ENCODE measurements at regions not wholly inside any gene's neighbourhood (a gene's known extent, or its start where the extent isn't known, plus 50 kb on each side); places are given as distances from the start of the nearest gene placed in this dataset.
"Not testable (repeated sequence)": the region's sequence is repeated elsewhere in the genome, so short reads cannot be mapped to it uniquely, and the experiment has no call there.

DNA sequence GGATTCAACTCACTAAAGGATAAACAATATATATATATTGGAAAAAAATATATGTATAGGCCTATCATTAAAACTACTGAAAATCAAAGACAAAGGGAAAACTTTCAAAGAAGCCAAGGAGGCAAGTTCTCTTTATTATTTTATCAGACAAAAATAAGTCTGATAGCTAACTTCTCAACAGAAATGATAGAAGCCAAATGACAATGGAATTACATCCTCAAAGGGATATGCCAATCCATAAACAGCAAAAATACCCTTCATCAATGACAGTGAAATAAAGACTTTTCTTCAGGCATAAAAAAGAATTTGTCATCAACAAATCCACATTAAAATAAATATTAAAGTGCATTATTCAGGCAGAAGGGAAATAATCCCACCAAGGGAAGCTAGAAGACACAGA, 393.4 kb downstream of the ZFHX3 start:
- DNase-seq: no peak

DNA sequence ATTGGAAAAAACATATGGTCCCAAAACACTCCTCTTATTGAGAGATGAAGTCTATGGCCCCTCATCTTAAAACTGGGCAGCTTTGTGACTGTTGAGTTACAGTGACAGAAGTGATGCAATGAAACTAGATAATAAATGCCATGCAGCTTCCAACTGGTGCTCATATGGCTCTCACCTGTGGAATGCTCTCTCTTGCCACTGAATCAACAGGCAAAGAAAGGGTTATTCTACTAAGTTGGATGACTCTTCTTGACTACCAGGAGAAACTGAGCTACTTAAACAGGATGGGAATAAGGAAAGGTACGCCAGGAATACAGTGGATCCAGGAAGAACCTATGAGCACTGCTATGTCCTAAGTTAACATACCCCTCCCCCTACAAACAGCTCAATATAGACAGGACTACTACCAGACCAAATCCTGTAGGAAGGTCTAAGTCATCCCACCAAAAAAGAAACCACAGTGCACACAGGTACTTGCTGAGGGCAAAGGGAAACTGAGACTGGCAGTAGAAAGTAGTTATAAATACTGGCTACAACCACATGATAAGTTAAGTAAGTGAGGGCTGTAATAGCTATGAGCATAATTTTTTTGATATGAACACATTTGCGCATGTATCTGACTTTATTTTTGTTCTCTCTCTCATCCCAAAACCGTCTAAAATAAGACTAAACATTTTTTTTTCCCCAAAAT, 398.5 kb downstream of the ZFHX3 start:
- no peak for DNase-seq

DNA sequence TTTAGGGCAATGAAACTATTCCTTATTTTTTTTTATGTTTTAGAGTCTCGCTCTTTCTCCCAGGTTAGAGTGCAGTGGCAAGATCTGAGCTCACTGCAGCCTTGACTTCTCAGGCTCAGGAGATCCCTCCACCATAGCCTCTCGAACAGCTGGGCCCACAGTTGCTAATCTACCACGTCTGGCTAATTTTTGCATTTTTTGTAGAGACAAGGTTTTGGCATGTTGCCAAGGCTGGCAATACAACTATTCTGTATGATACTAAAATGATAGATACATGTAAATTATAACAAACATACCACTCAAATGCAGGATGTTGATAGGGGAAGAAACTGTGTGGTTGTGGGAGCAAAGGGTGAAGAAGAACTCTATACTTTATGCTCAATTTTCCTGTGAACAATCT, 401.3 kb downstream of the ZFHX3 start:
- DNase-seq: no peak

DNA sequence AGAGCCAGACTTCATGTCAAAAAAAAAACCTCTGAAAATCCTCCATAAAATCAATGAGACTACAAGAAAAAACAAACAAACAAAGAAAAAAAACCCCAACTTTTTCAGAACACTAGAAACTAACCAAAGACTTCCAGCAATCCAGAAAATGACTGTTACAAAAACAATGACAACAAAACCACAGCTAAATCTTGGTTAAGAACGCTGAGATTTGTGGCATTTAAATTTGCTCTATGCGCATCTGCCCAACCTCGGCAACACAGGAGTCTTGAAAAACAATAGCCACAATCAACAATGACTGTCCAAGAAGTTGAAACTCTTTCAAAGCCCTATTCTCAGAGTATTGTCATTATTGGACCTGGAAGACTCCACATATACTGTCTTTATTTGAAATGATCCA, 402.4 kb downstream of the ZFHX3 start:
- DNase-seq: no peak

DNA sequence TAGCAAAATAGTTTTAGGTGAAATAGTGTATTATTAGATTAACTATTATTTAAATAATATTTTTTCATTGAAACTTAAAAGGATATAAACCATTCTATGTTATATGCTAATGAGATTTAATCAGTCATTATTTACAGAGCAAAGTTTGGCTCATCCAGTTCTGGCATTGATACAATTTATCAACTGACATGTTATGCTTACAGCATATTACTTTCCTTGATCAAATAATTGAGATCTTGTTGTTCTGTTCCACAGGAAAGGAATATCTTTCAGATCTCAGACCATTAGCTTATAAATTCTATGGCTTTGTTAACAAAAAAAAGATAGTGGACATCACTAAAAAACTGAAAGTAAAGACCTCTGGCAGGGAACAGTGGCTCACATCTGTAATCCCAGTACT, 403.0 kb downstream of the ZFHX3 start:
- DNase-seq: no peak

DNA sequence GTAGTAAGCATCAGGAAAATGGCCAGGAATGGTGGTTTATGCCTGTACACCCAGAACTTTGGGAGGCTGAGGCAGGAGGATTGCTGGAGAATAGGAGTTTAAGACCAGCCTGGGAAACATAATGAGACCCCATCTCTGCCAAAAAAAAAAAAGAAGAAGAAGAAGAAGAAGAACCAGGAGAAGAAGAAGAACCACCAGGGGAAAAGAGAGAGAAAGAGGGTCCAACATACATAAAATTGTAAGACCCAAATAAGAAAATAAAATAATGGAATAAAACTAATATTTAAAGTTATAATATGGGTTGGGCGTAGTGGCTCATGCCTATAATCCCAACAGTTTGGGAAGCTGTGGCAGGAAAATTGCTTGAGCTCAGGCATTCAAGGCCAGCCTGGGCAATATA, 408.4 kb downstream of the ZFHX3 start:
- DNase-seq: no peak

DNA sequence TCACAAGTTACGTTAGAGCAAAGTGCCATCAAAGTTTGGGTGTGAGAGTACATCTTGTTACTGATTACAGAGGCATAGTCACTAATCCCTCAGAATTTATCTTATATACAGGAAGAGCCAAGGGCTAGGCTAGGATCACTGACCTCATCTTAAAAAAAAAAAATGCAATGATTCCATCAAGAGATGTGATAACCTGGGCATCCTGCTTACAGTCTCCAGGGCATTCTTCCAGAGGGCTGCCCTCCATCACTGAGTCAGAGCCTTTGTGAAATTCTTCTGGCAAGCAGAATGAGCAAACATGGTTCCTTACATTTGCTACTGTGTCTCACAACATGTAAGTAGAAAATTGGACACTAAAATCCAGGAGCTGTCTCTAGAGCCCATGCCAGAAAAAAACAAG, 410.6 kb downstream of the ZFHX3 start:
- DNase-seq: no peak

DNA sequence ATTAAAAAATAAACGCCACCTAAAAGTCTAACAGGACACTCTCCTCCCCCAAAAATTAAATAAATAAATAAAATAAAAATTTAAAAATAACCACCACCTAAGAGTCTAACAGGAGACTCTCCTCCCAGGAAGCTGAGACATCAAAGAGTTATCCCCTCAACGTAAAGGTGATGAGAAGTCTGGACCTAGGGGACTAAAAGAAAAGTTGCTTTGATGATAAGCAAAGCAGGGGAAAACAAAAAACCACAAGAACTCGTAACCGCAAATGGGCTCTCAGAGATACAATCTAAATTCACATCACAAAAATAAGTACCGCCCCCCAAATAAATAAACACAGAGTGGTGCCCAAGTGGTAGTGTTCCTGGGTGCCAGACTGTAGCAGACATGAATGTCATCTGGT, 412.2 kb downstream of the ZFHX3 start:
- no peak for DNase-seq

DNA sequence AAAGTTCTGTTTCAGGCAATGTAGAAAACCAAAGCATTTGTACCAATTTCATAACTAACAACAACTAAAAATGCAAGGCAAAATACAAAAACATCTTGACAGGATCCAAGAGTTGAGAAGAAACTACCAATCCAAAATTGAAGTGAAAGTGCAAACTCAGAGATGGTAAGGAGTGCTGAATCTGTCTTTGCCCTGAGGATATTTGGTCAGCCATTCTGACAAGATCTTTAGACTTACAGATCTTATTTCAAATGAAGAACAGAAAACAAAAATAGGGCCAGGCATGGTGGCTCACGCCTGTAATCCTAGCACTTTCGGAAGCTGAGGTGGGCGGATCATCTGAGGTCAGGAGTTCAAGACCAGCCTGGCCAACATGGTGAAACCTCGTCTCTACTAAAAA, 412.8 kb downstream of the ZFHX3 start:
- DNase-seq: no peak

DNA sequence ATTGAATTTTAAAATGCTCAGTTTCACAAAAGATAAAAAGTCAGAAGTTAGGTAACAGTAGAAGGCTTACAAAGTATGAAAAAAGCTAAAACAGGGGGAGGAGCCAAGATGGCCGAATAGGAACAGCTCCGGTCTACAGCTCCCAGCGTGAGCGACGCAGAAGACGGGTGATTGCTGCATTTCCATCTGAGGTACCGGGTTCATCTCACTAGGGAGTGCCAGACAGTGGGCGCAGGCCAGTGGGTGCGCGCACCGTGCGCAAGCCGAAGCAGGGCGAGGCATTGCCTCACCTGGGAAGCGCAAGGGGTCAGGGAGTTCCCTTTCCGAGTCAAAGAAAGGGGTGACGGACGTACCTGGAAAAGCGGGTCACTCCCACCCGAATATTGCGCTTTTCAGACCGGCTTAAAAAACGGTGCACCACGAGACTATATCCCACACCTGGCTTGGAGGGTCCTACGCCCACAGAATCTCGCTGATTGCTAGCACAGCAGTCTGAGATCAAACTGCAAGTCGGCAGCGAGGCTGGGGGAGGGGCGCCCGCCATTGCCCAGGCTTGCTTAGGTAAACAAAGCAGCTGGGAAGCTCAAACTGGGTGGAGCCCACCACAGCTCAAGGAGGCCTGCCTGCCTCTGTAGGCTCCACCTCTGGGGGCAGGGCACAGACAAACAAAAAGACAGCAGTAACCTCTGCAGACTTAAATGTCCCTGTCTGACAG, 420.6 kb downstream of the ZFHX3 start:
- not testable (repeated sequence) for DNase-seq

DNA sequence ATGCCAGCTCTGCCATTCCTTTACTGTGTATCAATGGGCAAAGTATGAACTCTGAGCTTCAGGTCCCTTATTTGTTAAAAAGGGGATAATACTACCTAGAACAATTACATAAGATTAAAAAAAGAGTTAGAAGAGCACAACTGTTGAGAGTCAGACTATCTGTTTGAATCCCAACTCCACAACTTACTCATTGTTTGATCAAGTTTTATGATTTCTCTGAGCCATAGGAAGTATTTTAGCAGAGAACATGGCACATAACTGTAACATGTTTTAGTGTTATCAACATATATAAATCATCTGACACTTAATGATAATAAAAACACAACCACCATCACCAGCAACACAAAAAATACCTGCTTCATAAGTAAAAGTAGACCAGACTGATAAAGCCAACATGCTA, 421.3 kb downstream of the ZFHX3 start:
- DNase-seq: no peak

DNA sequence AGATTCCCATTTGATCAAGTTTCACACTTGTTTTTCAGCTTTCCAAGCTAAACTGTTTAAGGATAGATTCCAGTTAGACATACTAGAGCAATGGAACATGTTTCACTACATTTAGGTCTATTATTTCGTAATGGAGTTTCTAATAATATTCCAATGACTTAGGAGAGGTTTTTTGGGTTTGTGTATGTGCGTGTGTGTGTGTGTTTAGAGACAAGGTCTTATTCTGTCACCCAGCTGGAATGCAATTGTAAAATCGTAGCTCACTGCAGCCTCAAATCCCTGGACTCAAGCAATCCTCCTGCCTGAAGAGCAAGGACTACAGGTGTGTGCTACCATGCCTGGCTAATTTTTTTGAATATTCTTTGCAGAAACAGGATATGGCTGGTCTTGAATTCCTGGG, 426.3 kb downstream of the ZFHX3 start:
- no peak for DNase-seq

DNA sequence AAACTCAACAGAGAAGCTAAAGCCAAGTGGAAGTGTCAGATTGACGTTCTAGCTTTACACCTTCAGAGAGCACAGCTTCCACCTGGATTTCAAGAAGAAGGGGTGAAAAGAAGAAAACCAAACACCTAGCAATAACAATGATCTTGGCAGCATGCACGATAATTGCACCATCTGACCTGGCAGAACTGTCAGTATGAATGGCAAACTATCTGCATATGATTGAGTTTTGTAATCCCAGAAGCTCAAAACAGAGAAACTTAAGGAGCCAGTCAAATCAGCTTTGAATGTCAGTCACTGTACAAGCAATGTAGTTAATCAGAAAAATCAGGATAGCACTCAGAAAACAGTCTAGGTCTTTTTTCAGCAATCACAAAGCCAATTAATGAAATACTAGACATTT, 427.1 kb downstream of the ZFHX3 start:
- no peak for DNase-seq

DNA sequence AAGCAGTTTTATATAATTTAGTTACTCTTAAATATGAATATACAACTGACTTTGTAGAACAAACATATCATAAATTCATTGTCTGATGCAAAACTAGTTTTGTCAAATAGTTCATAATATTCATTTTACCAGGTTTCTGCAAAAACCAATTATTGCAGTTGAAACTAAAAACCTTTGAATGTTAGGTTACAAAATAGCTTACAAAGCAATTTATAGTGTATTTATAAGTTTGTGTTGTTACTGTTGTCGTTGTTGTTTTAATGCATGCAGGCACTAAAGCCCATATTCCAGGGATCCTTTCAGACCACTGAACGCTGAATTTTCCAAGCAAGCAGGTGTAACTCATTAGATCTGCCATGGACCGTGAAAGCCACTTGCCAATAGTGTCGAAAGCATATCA, 427.6 kb downstream of the ZFHX3 start:
- no peak for DNase-seq

DNA sequence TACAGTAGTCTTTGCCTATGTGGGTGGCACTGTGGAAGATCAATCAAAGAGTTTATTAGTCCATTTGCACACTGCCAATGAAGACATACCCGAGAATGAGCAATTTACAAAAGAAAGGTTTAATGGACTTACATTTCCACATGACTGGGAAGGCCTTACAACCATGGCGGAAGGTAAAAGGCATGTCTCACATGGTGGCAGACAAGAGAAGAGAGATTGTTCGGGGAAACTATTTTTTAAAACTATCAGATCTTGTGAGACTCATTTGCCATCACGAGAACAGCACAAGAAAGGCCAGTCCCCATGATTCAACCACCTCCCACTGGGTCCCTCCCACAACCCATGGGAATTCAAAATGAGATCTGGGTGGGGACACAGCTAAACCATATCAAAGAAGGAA, 432.1 kb downstream of the ZFHX3 start:
- no peak for DNase-seq

DNA sequence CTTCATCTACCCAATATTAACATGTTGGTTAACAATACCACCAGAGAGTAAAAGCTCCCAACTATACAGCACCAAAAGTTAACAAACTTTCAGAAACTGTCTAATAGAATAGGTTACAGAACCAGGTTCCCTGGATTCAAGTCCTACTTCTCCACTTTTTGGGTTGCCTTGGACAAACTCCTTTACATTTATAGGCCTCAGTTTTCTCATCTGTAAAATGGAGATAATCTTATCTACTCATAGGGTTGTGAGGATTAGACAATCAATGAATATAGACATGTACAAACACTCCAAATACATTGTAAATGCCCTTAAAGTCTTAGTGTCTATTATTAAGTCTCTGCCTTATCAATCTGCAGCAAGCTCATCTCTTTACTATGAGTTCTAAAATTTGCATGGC, 435.2 kb downstream of the ZFHX3 start:
- DNase-seq: no peak

DNA sequence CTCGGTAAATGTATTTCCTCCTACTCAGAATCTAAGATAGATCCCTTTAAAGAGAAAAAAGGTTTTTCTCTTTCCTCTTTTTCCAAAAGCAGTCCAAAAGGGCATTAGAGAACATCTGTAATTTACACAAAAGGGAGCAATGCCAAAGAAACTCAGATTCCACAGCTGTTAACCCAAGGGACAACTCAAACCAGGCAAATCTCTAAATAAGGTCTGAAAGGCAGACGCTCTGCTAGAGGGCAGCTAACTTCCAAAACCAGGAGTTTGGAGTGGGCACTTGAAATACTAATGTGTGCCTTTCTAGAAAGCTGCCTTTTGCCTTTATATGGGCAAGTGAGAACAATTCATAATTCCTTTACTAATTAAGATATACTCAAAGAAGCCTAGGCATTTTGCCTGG, 435.7 kb downstream of the ZFHX3 start:
- no peak for DNase-seq

DNA sequence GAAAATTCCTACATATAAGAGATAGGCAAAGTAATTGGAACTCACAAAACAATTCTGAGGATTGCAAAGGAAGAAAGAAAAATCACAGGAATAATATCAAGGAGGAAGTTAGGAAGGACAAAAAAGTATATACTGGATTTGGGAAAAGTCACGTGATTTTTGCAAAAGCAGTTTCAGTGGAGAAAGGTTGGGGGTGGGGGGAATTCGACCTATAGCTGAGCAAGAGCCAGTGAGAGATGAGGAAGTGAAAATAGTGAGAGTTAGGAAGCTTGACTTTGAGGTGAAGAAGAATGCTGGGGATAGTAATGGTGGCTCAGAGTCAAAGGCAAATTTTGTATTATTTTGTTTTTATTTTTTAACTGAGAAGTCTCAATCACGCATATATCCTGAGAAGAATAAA, 438.0 kb upstream of the PMFBP1 start:
- no peak for DNase-seq

DNA sequence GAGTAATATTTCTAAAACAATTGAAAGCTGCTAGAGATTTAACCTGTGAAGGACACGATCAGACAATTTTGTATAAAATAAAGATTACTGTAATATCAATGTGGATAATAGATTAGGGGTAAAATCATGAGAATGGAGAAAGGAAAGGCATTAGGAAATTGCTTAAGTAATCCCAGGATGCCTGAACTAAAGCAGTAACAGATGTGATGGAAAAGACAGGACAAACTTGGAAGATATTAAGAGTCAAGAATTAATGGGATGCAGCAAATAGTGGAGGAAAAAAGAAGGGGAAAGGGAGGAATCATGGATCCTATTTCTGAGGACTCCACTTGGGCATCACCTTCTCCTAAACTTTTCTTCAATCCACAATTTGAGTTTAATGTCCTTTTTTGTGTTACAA, 437.1 kb upstream of the PMFBP1 start:
- no peak for DNase-seq

DNA sequence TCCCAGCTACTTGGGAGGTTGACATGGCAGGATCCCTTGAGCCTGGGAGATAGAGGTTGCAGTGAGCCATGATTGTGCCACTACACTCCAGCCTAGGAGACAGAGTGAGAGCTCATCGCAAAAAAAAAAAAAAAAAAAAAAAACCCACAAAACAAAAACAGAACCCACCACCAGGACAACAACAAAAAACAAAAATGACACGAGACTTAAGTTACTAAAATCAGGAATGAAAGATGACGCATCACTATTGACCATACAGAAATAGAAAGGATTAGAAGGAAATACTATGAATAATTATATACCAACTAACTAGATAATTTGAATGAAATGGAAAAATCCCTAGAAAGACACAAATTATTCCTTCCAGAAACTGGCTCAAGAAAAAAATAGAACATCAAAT, 432.4 kb upstream of the PMFBP1 start:
- no peak for DNase-seq

DNA sequence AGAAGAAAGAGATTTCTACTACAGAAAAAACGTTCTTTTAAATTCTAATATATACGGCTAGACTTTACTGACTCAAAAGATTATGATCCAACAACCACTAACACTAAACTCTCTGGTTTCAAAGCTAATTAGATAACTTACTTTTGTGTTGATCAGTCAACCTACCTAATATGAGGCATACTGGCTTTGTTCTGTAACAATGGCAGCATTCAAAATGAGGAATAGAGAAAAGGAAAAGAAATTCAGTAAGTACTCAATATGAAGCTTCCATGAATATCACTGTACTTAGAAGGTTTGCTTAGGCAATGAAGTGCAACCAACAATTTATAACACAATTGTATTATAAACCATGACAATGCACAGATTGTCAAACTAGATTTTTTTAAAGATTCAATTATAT, 430.5 kb upstream of the PMFBP1 start:
- DNase-seq: no peak

DNA sequence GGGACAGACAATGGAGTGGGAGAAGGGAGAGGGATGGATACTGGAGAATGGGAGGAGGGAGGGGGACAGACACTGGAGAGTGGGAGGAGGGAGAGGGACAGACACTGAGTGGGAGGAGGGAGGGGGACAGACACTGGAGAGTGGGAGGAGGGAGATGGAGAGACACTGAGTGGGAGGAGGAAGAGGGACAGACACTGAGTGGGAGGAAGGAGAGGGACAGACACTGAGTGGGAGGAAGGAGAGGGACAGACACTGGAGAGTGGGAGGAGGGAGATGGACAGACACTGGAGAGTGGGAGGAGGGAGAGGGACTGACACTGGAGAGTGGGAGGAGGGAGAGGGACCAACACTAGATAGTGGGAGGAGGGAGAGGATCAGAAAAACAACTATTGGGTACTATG, 426.7 kb upstream of the PMFBP1 start:
- DNase-seq: no peak

DNA sequence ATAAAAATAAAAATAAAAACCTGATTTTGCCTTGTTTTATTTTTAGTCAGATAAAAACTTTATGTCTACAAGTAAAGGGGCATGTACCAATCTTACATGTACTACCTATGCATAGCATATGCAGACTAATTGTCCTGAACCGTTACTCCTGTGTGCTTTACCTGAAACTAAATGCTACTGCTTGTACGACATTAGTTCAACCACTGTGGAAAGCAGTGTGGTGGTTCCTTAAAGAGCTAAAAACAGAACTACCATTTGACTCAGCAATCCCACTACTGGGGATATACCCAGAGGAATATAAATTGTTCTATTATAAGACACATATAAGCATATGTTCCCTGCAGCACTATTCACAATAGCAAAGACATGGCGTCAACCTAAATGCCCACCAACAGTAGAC, 426.0 kb upstream of the PMFBP1 start:
- DNase-seq: no peak

DNA sequence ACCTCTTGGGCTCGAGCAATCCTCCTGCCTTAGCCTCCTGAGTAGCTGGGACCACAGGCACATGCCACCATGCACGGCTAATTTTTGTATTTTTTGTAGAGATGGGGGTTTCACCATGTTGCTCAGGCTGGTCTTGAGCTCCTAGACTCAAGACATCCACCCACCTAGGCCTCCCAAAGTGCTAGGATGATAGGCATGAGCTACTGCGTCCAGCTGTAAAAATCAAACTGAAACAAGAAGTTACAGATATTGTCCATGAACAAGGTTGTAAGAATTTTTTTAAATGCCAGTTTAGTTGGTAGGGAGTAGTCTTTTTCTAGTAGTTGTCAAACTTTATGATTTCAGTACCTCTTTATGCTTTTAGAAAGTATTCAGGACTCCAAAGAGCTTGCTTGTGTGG, 424.4 kb upstream of the PMFBP1 start:
- no peak for DNase-seq
